ENCODE measurements at regions not wholly inside any gene's neighbourhood (a gene's known extent, or its start where the extent isn't known, plus 50 kb on each side); places are given as distances from the start of the nearest gene placed in this dataset.

- H3K4me1 ChIP-seq (ENCODE audit: control insufficient read depth, insufficient read depth, low read length): no peaks in the 10 kb centered on the region
- no peak overlapping the region for H3K27ac ChIP-seq (ENCODE audit: low read length)
- no peak for DNase-seq (ENCODE audit: low read depth, low spot score)
- no peak for TF ChIP-seq SIN3A (IDR thresholded peaks at IDR 0.05; ENCODE audit: borderline replicate concordance, insufficient read depth, low read depth, low read length)
- TF ChIP-seq REST (IDR thresholded peaks at IDR 0.05; ENCODE audit: insufficient read depth in 1 of 2, low read depth in 2 of 2, low read length in 1 of 2): no peak
- TF ChIP-seq, protein P1, sequence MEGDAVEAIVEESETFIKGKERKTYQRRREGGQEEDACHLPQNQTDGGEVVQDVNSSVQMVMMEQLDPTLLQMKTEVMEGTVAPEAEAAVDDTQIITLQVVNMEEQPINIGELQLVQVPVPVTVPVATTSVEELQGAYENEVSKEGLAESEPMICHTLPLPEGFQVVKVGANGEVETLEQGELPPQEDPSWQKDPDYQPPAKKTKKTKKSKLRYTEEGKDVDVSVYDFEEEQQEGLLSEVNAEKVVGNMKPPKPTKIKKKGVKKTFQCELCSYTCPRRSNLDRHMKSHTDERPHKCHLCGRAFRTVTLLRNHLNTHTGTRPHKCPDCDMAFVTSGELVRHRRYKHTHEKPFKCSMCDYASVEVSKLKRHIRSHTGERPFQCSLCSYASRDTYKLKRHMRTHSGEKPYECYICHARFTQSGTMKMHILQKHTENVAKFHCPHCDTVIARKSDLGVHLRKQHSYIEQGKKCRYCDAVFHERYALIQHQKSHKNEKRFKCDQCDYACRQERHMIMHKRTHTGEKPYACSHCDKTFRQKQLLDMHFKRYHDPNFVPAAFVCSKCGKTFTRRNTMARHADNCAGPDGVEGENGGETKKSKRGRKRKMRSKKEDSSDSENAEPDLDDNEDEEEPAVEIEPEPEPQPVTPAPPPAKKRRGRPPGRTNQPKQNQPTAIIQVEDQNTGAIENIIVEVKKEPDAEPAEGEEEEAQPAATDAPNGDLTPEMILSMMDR (IDR thresholded peaks at IDR 0.05): no peak
- no peak for TF ChIP-seq POLR2AphosphoS5 (IDR thresholded peaks at IDR 0.05; ENCODE audit: low read depth, low read length)
- no peak for TF ChIP-seq TCF7L2 (IDR thresholded peaks at IDR 0.05; ENCODE audit: low read depth, low read length)
- no peaks in the 10 kb centered on the region for H3K36me3 ChIP-seq (ENCODE audit: control insufficient read depth, insufficient read depth, low read length)
- BruUV-seq (replicated peaks): no TSS peak
- H3K9me3 ChIP-seq (ENCODE audit: control insufficient read depth, insufficient read depth, low read depth, low read length): no peaks in the 10 kb centered on the region
- ATAC-seq: no peak
- intact Hi-C loops (cut with micrococcal nuclease; ENCODE audit: unreplicated experiment): no loop called here
- H3K4me3 ChIP-seq (ENCODE audit: low read depth in 2 of 2, low read length in 2 of 2): no peak overlapping the region
- CTCF ChIA-PET: no interaction called here
- peaks cover 9% of the 10 kb centered on the region for H3K27me3 ChIP-seq (ENCODE audit: control insufficient read depth, insufficient read depth, low read length)
- in situ Hi-C loops (cut with HindIII; ENCODE audit: low pct_unique_long_range_greater_than_20kb, low sequenced_read_pairs): no loop called here
- POLR2A ChIA-PET: no interaction called here
These were observed 102.1 kb downstream of the UCHL1 start for GRCh38 chr4:41358647-41359421.

DNA sequence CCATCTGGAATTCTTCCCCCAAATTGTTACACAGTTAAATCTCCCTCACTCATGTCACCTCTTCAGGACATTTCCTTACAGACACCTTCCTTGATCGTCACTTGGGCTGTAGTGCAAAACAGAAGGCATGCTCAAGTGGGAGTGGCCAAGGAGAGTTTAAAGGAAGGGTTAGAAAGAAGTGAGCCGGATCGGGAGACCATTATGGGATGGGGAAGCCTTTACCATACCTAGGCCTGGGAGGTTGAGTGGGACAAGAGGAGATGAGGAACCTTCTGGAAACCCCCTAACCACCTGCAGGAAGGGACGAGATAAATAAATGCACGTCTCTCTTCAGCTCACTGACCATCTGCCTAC, 102.7 kb downstream of the UCHL1 start:
- ATAC-seq: no peak
- intact Hi-C loops (cut with micrococcal nuclease; ENCODE audit: unreplicated experiment) (no loop called here), in situ Hi-C loops (cut with HindIII; ENCODE audit: low pct_unique_long_range_greater_than_20kb, low sequenced_read_pairs) (no loop called here)
- Histone ChIP-seq H3K36me3 (ENCODE audit: control insufficient read depth, insufficient read depth, low read length) (no peaks in the 10 kb centered on the region), H3K4me3 (ENCODE audit: low read depth in 2 of 2, low read length in 2 of 2) (no peak overlapping the region), H3K9me3 (ENCODE audit: control insufficient read depth, insufficient read depth, low read depth, low read length) (no peaks in the 10 kb centered on the region), H3K27me3 (ENCODE audit: control insufficient read depth, insufficient read depth, low read length) (peaks cover 9% of the 10 kb centered on the region), H3K27ac (ENCODE audit: low read length) (no peak overlapping the region), H3K4me1 (ENCODE audit: control insufficient read depth, insufficient read depth, low read length) (no peaks in the 10 kb centered on the region)
- TF ChIP-seq TCF7L2 (IDR thresholded peaks at IDR 0.05; ENCODE audit: low read depth, low read length) (no peak), SIN3A (IDR thresholded peaks at IDR 0.05; ENCODE audit: borderline replicate concordance, insufficient read depth, low read depth, low read length) (no peak), REST (IDR thresholded peaks at IDR 0.05; ENCODE audit: insufficient read depth in 1 of 2, low read depth in 2 of 2, low read length in 1 of 2) (no peak), POLR2AphosphoS5 (IDR thresholded peaks at IDR 0.05; ENCODE audit: low read depth, low read length) (no peak)
- TF ChIP-seq, protein P1 (IDR thresholded peaks at IDR 0.05): no peak
- CTCF ChIA-PET: no interaction called here
- no TSS peak for BruUV-seq (replicated peaks)
- no peak for DNase-seq (ENCODE audit: low read depth, low spot score)
- POLR2A ChIA-PET: no interaction called here

All from Panc1 (cell line).